Tibial artery (tissue), 4 donors: ENCODE measurements at regions not wholly inside any gene's neighbourhood (a gene's known extent, or its start where the extent isn't known, plus 50 kb on each side); places are given as distances from the start of the nearest gene placed in this dataset.

Experiments used
- DNase-seq, 2 donors: peaks; one replicate each; pipeline ENCODE4 v3.0.0-alpha.2; 2019
- H3K27ac ChIP-seq, 2 donors: fragments of 200-600 bp; sonication (generic) in 1 of 2; 1 replicate in 1 of 2; 2 replicates in 1 of 2; pipeline ENCODE4 v1.5.1; 2018 to 2019; ENCODE audit warnings: mild to moderate bottlenecking in 1 of 2
- H3K27me3 ChIP-seq, 2 donors: fragments of 200-600 bp; sonication (generic) in 1 of 2; one replicate each; pipeline versions ENCODE4 v1.5.1 to v1.6.0; 2016 to 2019
- H3K36me3 ChIP-seq, 3 donors: fragments of 200-600 bp; sonication (generic) in 2 of 3; one replicate each; pipeline ENCODE4 v1.5.1; 2016 to 2019; ENCODE audit warnings: mild to moderate bottlenecking in 2 of 3
- H3K4me1 ChIP-seq, 4 donors: fragments of 200-600 bp; sonication (generic) in 2 of 4; 1 replicate in 3 of 4; 2 replicates in 1 of 4; pipeline ENCODE4 v1.5.1; 2016 to 2019
- H3K4me3 ChIP-seq, 2 donors: fragments of 200-600 bp; sonication (generic) in 1 of 2; 1 replicate in 1 of 2; 2 replicates in 1 of 2; pipeline ENCODE4 v1.5.1; 2018 to 2019; ENCODE audit warnings: mild to moderate bottlenecking in 2 of 2
- H3K9me3 ChIP-seq, 3 donors: fragments of 200-600 bp; sonication (generic) in 1 of 3; one replicate each; pipeline ENCODE4 v1.5.1; 2016 to 2019
- CTCF ChIP-seq, 2 experiments: fragments of 200-600 bp in 1 of 2; fragments of 450-650 bp in 1 of 2; IDR thresholded peaks; one replicate each; pipeline ENCODE4 v1.5.1; 2017 to 2019; ENCODE audit warnings: antibody characterized with exemption in 2 of 2, mild to moderate bottlenecking in 1 of 2, moderate library complexity in 1 of 2
- intact Hi-C: fragments of 100-400 bp; cut with DNase I; formaldehyde crosslinking; loops from one replicate; pipeline ENCODE4 v1.15.0; 2023; ENCODE audit warnings: low total_unique reads

GRCh38 chr12:127005406-127005805 is 1261.6 kb upstream of the TMEM132C start:
- Histone ChIP-seq H3K4me1 (no peaks in the 10 kb centered on the region), H3K9me3 (no peaks in the 10 kb centered on the region), H3K36me3 (no peaks in the 10 kb centered on the region), H3K4me3 (no peak overlapping the region), H3K27me3 (no peaks in the 10 kb centered on the region), H3K27ac (no peak overlapping the region)
- no peak for DNase-seq
- TF ChIP-seq CTCF (IDR thresholded peaks at IDR 0.05) = no peak
- intact Hi-C loops = no loop called here

- H3K4me3 ChIP-seq = no peak overlapping the region
- TF ChIP-seq CTCF (IDR thresholded peaks at IDR 0.05) = no peak
- H3K9me3 ChIP-seq = no peaks in the 10 kb centered on the region
- DNase-seq = no peak
- H3K27me3 ChIP-seq = no peaks in the 10 kb centered on the region
- no peak overlapping the region for H3K27ac ChIP-seq
- no peaks in the 10 kb centered on the region for H3K36me3 ChIP-seq
- no peaks in the 10 kb centered on the region for H3K4me1 ChIP-seq
- intact Hi-C loops = no loop called here
These were observed 1260.0 kb upstream of the TMEM132C start for GRCh38 chr12:127006972-127007371.

- no peak for TF ChIP-seq CTCF (IDR thresholded peaks at IDR 0.05)
- H3K4me3 ChIP-seq = no peak overlapping the region
- H3K4me1 ChIP-seq = no peaks in the 10 kb centered on the region
- no peaks in the 10 kb centered on the region for H3K9me3 ChIP-seq
- H3K27ac ChIP-seq = no peak overlapping the region
- H3K36me3 ChIP-seq = no peaks in the 10 kb centered on the region
- no peak for DNase-seq
- H3K27me3 ChIP-seq = no peaks in the 10 kb centered on the region
- intact Hi-C loops = no loop called here
These were observed 1258.1 kb upstream of the TMEM132C start for GRCh38 chr12:127008755-127009403.

- no peak for TF ChIP-seq CTCF (IDR thresholded peaks at IDR 0.05)
- H3K27me3 ChIP-seq = no peaks in the 10 kb centered on the region
- intact Hi-C loops = no loop called here
- no peaks in the 10 kb centered on the region for H3K9me3 ChIP-seq
- no peaks in the 10 kb centered on the region for H3K36me3 ChIP-seq
- no peak overlapping the region for H3K4me3 ChIP-seq
- DNase-seq = no peak
- H3K4me1 ChIP-seq = no peaks in the 10 kb centered on the region
- no peak overlapping the region for H3K27ac ChIP-seq
These were observed 1254.9 kb upstream of the TMEM132C start for GRCh38 chr12:127012109-127012508.

GRCh38 chr12:127013197-127013596 is 1253.8 kb upstream of the TMEM132C start:
- intact Hi-C loops = no loop called here
- H3K4me3 ChIP-seq = no peak overlapping the region
- H3K27ac ChIP-seq = no peak overlapping the region
- DNase-seq = no peak
- H3K27me3 ChIP-seq = no peaks in the 10 kb centered on the region
- H3K4me1 ChIP-seq = no peaks in the 10 kb centered on the region
- no peak for TF ChIP-seq CTCF (IDR thresholded peaks at IDR 0.05)
- H3K36me3 ChIP-seq = no peaks in the 10 kb centered on the region
- no peaks in the 10 kb centered on the region for H3K9me3 ChIP-seq

- H3K36me3 ChIP-seq = no peaks in the 10 kb centered on the region
- H3K4me3 ChIP-seq = no peak overlapping the region
- no peak overlapping the region for H3K27ac ChIP-seq
- H3K4me1 ChIP-seq = no peaks in the 10 kb centered on the region
- DNase-seq = no peak
- intact Hi-C loops = no loop called here
- TF ChIP-seq CTCF (IDR thresholded peaks at IDR 0.05) = no peak
- H3K9me3 ChIP-seq = no peaks in the 10 kb centered on the region
- H3K27me3 ChIP-seq = no peaks in the 10 kb centered on the region
These were observed 1252.9 kb upstream of the TMEM132C start for GRCh38 chr12:127014079-127014478.
